Astrocyte of the spinal cord (primary cell): ENCODE measurements at regions not wholly inside any gene's neighbourhood (a gene's known extent, or its start where the extent isn't known, plus 50 kb on each side); places are given as distances from the start of the nearest gene placed in this dataset.

Experiments
- DNase-seq: peaks from one replicate; pipeline ENCODE4 v3.0.0; 2011; ENCODE audit warnings: low read depth, low spot score
- H3K4me3 ChIP-seq: 2 replicates; pipeline ENCODE4 v1.5.1; 2011; ENCODE audit warnings: low read depth, mild to moderate bottlenecking, low read length, moderate library complexity
- in situ Hi-C: cut with HindIII; loops from 2 replicates; pipeline ENCODE4 v1.10.0; 2017; ENCODE audit warnings: low sequenced_read_pairs
- TF ChIP-seq, protein P1 (sequence below): IDR thresholded peaks from 2 replicates; pipeline ENCODE4 v1.5.1; 2012; ENCODE audit warnings: low read depth, mild to moderate bottlenecking, low read length, inconsistent platforms

DNA sequence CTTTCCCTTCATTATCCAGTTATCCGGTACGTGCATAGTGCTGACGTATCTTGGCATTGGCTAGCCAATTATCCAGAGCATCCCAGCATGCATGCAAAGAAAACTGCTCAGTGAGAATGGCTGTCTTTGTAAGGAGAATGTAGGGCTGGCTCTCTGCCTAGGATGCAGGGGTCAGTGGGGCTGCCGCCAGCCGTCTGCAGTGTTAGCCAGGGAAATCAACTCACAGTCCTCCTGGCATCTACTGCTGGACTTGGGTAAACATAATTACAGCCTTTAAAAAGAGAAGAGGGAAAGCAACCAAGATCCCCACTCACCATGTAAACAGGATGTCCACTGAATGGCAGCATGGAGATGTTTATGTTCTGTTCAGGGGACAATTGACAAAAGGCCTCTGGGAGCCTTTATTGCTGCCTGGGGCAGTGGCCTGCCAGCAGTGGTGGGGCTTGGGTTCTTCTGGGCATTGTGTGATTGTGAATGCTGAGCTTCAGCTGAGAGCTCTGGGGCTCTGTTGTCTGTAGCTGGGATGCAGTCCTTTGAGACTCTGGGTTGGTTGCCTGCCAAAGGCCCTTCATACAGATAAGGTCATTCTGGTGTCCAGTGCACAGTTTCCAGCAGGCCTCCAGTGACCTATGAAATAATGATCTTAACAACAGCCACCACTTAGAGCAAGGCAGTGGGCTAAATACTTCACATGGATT lies 121.8 kb downstream of the TBC1D30 start:
- in situ Hi-C loops = no loop called here
- TF ChIP-seq, protein P1, sequence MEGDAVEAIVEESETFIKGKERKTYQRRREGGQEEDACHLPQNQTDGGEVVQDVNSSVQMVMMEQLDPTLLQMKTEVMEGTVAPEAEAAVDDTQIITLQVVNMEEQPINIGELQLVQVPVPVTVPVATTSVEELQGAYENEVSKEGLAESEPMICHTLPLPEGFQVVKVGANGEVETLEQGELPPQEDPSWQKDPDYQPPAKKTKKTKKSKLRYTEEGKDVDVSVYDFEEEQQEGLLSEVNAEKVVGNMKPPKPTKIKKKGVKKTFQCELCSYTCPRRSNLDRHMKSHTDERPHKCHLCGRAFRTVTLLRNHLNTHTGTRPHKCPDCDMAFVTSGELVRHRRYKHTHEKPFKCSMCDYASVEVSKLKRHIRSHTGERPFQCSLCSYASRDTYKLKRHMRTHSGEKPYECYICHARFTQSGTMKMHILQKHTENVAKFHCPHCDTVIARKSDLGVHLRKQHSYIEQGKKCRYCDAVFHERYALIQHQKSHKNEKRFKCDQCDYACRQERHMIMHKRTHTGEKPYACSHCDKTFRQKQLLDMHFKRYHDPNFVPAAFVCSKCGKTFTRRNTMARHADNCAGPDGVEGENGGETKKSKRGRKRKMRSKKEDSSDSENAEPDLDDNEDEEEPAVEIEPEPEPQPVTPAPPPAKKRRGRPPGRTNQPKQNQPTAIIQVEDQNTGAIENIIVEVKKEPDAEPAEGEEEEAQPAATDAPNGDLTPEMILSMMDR = no peak
- peak; percentile 75 for DNase-seq
- no peak overlapping the region for H3K4me3 ChIP-seq

DNA sequence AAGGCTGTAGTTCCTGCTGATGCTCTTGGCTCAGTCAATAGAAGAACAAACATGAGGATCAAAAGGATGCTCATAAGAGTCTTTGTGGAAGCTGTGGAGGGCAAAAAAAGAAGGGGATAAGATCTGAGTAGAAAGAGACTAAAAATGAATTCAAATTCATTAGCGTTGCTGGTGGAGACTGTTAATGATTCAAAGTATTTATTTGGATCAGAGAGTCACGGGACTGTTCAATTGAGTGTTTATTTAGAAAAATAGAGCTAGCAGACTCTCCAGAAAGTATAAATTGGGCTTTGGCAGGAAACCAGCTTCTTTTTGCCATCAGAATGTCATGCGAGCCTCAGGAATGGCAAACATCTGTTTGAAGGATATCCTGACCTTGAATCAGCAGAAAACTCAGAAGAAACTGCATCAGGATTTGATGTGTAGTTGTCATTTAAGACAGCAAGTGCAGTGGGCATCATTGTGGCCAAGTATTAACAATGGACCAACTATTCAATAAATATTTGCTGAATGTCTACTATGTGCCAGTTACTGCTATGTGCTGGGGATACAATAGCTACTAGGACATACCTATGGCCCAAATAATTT lies 126.4 kb downstream of the TBC1D30 start:
- TF ChIP-seq, protein P1 = no peak
- no peak for DNase-seq
- no peak overlapping the region for H3K4me3 ChIP-seq
- in situ Hi-C loops = no loop called here

DNA sequence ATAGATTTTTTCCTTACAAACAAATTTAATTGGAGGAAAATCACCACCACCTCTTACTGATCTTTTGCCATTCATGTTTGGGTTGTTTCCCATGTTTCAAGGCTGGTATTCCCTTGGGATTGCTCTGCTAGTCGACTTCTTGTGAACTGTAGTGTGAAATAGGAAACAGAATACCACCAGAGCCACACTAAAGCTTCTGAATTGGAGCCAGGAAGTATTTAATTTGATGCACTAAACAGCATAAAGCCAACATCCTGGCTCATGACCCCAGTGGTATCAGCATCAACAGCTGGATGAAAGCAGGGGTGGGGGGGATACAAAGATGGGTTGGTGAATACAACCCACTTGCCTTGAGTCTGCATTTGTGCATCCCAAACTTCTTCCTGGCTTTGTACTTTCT lies 127.5 kb downstream of the TBC1D30 start:
- DNase-seq = no peak
- in situ Hi-C loops = no loop called here

DNA sequence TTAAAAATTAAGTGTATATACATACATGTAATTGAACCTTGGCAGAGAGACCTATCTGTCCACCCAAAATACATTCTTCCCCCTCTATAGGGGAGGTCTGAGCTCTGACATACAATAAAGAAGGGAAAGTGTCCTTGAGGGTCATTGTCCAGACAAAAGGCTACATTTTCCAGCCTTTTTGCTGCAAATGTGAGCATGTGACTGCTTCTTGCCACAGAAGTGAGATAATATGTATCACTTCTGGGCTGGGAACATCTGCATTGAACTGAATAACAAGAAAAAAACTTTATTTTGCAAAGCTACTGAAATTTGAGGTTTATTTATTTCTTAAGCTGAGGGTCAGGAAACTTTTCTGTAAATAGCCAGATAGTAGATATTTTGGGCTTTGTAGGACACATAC lies 131.3 kb downstream of the TBC1D30 start:
- in situ Hi-C loops = no loop called here

More for the DNA sequence above, 127.5 kb downstream of the TBC1D30 start:
- TF ChIP-seq, protein P1 = no peak
- no peak overlapping the region for H3K4me3 ChIP-seq

DNA sequence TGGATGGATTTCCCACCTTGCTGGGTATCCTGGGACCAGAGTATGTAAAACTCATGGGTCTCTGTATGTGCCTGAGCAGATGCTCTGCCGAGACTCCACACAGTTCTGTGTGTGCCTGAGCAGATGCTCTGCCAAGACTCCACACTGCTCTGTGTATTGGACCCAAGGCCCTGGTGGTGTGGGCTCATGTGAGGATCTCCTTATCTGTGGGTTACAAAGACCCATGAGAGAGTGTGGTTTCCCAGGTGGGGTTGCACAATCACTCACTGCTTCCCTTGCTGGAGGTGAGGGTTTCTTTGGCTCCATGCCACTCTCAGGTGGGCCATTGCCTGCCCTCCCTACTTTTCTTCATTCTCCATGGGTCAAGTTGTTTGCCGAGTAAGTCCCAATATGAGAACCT lies 141.5 kb downstream of the TBC1D30 start:
- no peak for DNase-seq
- TF ChIP-seq, protein P1 = no peak
- in situ Hi-C loops = no loop called here
- H3K4me3 ChIP-seq = no peak overlapping the region

More for the DNA sequence above, 131.3 kb downstream of the TBC1D30 start:
- DNase-seq = no peak
- TF ChIP-seq, protein P1 = no peak
- no peak overlapping the region for H3K4me3 ChIP-seq

DNA sequence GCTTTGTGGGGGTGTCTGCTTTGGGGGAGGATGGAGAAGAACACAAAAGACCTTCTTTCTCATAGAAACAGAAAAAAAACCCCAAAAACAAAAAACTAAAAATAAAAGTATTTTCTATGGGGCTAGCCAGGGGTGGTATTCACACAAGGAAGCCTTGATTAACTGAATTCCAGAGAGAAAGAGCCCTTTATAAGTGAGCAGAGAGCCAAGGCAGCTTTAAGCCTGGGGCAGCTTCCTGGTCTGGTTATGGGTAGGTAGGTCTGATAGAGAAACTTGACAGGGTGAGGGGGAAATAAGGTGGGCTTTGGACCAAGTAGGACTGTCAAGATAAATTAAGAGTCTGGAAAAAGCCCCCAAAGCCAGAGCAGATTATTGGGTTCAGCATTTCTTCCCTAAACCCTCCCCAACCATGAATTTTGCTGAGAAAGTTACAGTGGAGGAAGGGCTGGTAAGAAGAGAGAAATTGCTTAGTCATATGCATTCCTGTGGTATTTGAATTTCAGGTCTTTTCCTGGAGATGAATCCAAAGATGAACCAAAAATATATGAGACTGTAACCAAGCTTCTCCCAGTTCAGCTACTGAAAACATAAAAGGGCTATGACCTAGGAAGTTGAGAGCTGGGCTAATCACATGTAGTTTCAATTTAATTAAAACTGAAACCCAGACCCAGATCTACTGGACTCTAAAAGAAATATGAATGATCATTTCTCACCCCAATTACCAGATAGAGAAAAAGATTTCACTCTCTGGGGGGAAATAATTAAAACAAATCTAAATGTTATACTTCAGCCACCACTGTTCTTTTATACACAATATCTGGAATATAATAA lies 144.8 kb downstream of the TBC1D30 start:
- H3K4me3 ChIP-seq = no peak overlapping the region
- TF ChIP-seq, protein P1 = no peak
- in situ Hi-C loops = no loop called here
- DNase-seq = peak; percentile 61
